ENCODE measurements at regions not wholly inside any gene's neighbourhood (a gene's known extent, or its start where the extent isn't known, plus 50 kb on each side); places are given as distances from the start of the nearest gene placed in this dataset.

DNA sequence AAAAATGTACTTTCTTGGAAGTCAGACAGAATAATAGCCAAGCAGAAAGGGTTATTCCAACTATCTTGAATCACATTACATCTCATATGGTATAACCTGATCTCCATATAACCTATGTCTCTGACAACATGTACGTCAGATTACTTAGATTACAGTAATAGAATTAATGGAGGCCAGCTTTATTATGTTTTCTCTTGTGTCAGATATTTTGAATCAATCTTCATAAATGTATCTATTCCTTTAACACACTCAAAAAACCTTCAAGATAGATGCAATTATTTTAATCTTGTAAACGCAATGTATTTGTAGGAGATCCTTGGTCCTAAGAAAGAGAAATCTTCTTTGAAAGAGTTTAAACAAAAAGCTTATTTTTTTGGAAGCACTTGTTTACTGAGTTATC is 188.4 kb upstream of the KLF12 start:
- TF ChIP-seq, protein P1, sequence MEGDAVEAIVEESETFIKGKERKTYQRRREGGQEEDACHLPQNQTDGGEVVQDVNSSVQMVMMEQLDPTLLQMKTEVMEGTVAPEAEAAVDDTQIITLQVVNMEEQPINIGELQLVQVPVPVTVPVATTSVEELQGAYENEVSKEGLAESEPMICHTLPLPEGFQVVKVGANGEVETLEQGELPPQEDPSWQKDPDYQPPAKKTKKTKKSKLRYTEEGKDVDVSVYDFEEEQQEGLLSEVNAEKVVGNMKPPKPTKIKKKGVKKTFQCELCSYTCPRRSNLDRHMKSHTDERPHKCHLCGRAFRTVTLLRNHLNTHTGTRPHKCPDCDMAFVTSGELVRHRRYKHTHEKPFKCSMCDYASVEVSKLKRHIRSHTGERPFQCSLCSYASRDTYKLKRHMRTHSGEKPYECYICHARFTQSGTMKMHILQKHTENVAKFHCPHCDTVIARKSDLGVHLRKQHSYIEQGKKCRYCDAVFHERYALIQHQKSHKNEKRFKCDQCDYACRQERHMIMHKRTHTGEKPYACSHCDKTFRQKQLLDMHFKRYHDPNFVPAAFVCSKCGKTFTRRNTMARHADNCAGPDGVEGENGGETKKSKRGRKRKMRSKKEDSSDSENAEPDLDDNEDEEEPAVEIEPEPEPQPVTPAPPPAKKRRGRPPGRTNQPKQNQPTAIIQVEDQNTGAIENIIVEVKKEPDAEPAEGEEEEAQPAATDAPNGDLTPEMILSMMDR (optimal IDR thresholded peaks at IDR 0.05 in 1 of 3, IDR thresholded peaks at IDR 0.05 in 1 of 3, conservative IDR thresholded peaks at IDR 0.05 in 1 of 3; ENCODE audit: extremely low read depth in 1 of 3, insufficient read depth in 2 of 3, low read length in 3 of 3), result no peak
- no peak for TF ChIP-seq EZH2 (IDR thresholded peaks at IDR 0.05; ENCODE audit: low read length)
